ENCODE measurements at regions not wholly inside any gene's neighbourhood (a gene's known extent, or its start where the extent isn't known, plus 50 kb on each side); places are given as distances from the start of the nearest gene placed in this dataset.

DNA sequence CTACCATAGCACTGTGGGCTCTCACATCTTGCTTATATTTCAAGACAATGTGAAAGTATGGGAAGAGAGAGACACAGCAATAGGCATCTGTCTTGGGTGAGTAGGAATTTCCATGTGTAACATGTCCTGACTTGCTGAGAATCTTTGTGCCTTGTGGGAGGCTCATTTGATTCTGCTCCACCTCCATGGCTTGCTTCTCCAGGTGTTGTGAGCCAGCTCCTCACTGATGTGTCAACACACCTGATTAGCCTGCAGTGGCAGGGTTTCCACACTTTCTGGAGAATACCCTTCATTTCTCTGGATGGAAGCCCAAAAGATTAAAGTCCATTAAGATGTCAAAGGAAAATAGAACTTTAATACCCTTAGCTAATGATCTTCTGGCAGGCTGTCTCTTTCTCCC is 613.6 kb downstream of the ZNF608 start:
- TF ChIP-seq, protein P1, sequence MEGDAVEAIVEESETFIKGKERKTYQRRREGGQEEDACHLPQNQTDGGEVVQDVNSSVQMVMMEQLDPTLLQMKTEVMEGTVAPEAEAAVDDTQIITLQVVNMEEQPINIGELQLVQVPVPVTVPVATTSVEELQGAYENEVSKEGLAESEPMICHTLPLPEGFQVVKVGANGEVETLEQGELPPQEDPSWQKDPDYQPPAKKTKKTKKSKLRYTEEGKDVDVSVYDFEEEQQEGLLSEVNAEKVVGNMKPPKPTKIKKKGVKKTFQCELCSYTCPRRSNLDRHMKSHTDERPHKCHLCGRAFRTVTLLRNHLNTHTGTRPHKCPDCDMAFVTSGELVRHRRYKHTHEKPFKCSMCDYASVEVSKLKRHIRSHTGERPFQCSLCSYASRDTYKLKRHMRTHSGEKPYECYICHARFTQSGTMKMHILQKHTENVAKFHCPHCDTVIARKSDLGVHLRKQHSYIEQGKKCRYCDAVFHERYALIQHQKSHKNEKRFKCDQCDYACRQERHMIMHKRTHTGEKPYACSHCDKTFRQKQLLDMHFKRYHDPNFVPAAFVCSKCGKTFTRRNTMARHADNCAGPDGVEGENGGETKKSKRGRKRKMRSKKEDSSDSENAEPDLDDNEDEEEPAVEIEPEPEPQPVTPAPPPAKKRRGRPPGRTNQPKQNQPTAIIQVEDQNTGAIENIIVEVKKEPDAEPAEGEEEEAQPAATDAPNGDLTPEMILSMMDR (optimal IDR thresholded peaks at IDR 0.05 in 1 of 3, IDR thresholded peaks at IDR 0.05 in 1 of 3, conservative IDR thresholded peaks at IDR 0.05 in 1 of 3; ENCODE audit: extremely low read depth in 1 of 3, insufficient read depth in 2 of 3, low read length in 3 of 3) = no peak
- TF ChIP-seq EZH2 (IDR thresholded peaks at IDR 0.05; ENCODE audit: low read length) = no peak

All from keratinocyte (primary cell).